ENCODE measurements at regions not wholly inside any gene's neighbourhood (a gene's known extent, or its start where the extent isn't known, plus 50 kb on each side); places are given as distances from the start of the nearest gene placed in this dataset.
"Not testable (repeated sequence)": the region's sequence is repeated elsewhere in the genome, so short reads cannot be mapped to it uniquely, and the experiment has no call there.

DNA sequence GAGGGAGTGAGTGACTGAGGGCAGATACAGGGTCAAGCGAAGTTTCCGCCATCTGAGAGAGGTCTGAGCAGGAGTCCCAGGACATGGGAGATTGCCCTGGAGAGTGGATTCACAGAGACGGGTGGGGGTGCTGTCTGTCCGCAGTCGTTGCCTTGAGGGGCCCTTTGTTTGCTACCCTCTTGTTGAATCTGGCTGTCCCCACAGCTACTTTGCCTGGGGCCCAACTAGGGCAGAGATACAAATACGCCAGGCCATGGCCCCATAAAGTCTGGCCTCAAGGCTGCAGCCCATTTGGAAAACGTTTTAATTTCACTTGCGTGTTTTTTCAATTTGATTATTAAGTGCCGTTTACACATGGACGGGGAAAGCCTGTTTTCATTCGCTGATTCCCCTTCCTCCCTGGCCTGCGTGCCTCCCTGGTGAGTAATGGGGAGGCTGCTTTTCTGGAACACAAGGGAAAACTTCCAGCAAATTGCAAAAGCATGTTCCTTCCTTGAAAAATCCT is 134.4 kb downstream of the SMIM20 start:
- DNase-seq, result no peak

DNA sequence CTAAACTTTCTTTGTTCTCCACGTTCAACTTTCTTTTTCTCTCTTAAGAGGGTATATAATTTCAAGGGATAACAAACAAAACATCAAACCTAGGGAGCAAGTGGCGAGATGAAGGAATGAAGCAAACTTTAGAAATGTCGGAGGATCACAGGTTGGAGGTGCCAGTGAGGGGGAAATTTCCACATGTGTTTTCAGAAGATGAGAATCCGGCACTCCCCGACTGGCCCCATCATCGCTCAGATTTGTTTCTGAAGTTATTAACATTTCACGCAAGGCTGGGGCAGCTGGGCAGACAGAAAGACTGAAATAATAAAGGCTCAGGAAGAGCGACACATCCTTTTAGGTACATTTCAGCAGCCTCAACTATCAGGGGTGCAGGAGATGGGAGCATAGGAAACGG is 134.9 kb downstream of the SMIM20 start:
- DNase-seq, result no peak

DNA sequence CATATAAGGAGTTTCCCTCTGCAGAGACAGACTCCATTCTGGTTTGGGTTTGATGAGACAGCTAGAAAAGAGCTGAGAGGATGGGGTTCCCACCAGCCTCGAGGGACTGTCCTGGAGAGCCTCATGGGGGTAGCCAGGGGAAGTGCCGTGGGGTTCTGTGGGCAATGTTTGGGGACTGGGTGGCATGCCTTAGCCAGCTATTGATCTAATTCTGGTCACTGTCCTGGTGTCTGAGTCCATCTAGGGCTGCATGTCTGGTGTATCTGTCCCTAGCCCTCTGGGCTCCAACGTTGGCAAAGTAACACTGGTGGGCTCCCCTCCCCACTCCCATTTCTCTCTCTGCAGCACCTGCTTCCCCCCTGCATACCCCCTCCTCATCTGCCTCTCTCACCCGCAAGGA is 135.4 kb downstream of the SMIM20 start:
- no peak for DNase-seq

DNA sequence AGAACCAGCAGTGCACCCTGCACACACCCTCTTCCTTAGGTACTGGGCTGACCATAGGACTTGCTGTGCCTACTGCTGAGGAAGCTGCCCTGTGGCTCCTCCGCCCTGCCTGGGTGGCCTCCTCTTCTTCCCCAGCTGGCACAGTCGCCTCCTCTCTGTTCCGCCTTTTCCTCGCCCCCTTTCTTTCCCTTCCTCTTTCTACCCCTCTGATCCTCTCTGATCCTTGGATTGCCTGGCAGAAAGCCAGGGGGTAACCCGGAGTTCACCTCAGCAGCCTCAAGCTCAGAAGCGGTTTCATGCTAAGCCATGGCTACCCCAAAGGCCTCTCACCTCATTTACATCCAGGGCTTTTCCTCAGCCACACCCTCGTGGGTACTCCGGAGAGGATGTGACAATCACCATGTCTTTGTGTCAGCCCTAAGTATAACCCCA is 136.2 kb downstream of the SMIM20 start:
- no peak for DNase-seq

DNA sequence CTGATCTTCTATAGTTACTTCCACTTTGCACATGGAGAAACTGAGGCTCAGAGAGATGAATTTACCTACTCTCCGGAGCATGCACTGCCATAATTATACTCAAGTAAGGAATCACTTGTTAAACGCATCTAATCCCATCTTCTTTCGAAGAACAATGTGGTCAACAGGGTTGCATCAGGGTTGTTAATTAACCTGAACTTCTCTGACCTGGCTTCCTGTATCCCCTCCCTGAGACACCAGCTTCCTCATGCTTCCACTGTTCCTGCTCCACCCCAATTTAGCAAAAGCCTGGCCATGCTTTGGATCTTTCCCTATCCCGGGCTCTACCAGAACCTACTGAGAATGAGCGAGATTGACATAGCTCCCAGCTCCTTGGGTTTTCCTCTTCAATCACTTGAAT is 136.7 kb downstream of the SMIM20 start:
- no peak for DNase-seq

DNA sequence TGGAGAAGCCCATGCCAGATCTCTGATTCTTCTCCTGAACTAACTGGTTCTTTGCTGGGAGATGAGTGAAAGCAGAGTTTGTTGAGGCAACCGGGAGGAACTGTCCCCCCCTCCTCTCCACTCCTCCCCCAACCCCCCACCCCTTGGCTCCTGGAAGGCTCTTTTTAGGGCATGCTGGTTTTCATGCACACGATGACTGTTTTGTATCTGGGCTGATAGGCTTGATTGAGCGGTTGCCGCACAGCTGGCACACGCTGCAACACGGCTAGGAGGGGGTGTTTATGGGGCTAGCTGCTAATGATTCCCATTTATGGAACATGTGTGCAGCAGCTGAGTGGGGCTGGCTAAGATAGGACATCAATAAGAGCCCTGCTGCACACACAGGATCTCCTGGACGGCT is 137.2 kb downstream of the SMIM20 start:
- no peak for DNase-seq

DNA sequence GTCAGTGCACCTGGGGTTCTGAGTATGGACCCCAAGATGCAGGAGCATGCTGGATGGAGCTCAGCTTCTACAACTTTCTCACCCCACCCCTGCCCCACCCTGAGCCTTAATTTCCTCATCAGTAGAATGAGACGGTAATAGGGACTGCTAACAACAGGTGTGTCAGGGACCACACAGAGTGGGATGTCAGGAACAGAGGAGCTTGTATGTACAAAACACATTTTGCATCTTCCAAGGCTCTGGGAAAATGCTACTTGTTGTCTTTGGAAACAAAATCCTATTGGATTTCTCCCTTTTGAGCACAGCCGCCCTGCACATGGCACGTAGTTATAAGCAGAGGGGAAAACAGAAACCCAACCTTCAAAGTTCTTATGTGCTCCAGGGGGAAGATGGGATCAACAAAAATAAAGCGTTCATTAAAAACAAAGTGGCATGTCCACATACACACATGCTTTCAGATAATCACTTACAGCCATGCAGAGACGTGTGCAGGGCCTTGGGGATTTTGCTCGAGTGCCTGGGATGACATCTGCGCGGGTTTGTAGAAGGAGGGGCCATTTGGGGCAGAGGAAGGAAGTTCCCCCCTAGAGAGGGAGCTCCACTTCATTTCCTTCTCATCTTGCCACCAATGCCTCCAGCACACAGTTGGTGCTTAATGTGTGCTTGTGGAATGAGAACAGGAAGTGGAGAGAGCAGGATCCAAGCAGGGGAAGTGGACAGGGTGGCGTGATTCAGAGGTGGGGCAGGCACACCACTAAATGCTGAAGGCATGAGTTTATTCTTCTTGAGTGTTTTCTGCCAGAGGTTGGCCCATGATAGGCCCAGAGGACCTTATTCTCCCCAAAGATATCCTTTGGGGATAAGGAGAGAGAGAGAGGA is 138.9 kb downstream of the SMIM20 start:
- DNase-seq, result no peak

DNA sequence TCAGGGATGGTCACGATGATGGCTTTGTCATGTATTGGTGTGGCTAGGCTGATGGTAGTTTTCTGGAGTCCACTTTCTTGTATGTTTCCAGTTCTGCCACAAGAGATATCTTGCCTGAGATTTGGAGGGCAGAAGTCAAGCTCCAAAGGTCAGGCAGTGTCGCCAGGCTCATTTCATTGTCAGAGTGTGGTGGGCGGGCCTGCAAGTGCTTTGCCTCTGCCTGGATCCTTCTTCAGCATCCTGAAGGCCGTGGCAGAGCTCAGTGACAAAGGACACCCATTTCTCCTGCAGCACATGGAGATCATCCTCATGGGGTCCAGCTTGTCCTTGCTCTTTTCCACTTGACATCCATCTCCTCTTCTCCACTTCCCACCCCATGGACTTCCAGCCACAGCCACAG is 139.7 kb downstream of the SMIM20 start:
- DNase-seq, result no peak

DNA sequence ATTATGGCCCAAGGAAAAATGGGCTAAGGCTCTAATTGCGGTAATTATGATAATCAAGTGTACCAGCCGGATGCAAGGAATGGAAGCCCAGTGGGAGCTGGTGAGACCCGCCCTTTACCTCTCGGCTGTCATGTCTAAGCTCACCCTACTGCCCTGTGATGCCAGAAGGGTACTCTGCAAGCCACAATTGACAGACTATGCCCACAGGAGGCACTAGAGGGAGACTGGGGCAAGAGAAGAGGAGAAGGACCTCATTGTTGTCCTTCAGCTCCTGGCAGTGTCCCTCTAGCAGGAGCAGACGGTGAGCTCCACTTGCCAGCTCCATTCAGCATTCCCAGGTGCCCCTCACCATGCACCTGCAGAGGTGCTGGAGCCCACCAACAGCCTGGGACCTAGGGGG is 141.8 kb downstream of the SMIM20 start:
- no peak for DNase-seq

DNA sequence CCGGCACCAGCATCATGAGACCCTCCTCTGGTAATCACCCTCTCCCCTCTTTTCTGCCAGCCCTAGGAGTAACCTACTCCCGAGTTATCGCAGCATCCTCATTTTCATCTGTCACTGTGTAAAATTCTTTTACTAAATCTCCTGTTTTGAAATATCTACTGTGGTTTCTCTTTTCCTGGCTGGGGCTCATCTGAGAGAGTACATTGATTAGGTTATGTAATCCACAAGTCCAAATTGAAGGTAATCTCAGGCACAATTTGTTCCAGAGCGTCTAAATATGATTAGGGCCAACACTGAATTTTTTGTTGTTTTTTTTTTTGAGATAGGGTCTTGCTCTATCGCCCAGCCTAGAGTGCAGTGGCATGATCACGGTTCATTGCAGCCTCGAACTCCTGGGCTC is 142.4 kb downstream of the SMIM20 start:
- no peak for DNase-seq

DNA sequence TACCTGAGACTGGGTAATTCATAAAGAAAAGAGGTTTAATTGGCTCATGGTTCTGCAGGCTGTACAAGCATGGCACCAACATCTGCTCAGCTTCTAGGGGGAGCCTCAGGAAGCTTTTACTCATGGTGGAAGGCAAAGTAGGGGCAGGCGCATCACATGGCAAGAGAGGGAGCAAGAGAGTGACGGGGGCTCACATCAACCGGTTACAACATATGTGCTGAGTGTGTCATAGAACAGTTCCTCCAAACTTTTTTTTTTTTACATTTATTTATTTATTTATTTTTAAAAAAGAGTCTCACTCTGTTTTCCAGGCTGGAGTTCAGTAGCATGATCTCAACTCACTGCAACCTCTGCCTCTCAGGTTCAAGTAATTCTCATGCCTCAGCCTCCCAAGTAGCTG is 143.8 kb downstream of the SMIM20 start:
- DNase-seq, result not testable (repeated sequence)

DNA sequence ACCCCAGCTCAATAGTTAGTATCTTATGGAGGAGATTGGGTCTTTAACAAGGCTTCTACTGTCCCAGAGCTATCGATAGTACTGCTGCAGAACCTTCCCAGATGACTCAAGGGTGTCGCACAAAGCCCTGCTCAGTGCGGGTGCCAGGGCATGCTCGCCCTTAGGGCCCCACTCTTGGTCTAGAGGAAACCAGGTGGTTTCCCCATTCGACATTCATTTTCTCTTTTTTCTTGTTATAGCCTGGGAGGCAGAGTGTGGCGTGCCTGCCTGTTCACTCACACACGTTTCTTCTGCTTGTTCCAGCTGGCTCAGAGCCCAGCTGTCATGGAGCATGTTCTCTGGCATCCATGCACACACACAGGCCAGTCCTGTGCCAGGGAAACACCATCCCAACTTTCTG is 144.5 kb downstream of the SMIM20 start:
- no peak for DNase-seq

DNA sequence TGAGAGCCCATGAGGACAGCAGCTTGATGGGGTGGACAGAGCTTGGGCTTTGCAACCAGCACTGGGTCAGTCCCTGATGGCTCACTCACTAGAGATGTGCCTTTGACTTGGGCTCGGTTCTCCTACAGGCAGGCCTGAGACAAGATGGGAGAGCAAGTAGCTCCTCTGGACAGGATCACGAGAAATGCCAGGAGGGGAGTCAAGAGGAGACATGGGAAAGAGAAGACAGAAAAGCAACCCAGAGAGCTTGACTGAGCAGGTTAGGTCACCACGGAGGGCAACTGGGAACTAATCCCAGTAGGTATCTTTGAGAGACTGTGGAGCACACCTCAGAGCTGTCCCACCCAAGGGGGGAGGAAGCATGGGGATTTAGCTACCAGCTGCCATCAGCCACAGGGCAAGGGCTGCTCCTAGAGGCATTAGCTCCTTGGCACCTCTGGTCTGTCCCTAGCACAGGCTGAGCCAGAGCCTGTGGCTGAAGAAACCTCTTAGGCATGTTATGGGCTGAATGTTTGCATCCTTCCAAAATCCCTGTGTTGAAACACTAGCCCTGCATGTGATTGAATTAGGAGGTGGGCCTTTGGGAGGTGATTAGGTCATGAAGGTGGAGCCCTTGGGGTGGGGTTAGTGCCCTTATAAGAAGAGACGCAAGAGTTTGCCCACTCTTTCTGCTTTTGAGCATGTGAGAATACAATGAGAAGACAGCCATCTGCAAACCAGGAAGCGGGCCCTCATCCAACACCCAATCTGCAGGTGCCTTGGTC is 145.6 kb downstream of the SMIM20 start:
- DNase-seq, result no peak

DNA sequence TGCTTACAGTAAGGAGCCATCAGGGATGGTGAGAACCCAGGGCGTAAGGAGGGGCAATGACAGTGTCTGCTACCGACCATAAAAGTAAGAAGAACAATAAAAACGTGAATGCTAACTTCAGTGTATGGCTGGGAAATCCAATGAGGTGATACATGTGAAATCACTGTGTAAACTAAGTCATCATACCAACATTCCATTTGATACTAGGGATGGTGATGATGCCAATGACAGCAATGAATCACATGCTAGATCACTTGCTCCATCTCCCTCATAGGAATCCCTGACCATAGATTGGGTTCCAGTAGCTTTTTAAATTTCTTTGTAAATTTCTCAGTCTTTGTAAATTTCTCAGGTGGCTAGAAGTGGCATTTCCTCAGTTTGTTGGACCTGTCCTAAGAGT is 146.3 kb downstream of the SMIM20 start:
- DNase-seq, result no peak

DNA sequence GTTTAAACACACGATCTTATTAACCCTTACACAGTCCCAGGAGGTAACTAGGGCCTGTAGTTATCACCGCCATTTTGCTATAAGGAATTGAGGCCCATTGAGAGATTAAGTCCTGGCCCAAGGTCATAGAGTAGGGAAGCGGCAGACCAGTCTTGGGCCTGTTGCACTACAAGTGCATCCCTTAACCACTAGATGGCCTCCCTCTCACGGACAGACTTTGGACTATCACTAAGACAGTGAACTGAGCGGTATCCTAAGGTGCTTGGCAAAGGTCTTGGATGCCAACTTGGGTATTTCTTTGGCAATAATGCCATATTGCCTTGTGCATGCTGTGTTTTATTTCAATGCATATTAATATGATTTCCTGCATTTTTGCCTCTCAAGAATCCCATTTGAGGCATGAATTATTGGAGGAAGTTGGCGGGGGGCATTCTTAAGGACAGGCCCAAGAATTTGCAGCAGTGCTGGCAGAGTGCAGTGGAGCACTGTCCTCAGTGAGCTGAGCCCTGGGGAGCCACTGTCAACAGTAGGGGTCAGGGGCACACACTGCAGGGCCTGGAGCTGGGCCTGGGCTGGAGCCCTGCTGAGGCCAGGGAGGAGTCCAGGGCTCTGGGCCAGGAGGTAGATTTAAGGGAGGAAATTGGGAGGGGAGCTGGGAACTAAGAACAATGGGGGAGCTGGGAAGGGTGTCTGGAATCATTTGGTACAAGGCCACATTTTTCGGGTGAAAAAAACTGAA is 147.4 kb downstream of the SMIM20 start:
- no peak for DNase-seq

DNA sequence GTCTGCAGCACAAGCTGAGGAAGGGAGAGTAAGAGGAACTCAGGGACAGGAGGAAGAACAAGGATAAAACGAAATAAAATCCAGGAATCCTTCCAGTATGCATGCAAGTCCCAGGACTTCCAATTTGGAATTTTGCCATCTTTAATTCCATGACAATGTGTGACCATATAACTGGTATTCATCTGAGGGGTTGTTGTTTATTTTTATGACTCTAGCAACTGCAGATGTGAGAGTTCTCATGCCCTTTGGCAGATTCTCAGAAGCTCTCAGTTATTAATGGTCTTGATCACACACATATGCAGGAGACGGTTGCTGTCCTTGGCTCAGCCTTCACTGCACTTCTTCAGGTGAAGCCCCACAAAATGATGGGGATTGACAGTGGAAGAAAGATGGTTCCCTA is 148.2 kb downstream of the SMIM20 start:
- no peak for DNase-seq

DNA sequence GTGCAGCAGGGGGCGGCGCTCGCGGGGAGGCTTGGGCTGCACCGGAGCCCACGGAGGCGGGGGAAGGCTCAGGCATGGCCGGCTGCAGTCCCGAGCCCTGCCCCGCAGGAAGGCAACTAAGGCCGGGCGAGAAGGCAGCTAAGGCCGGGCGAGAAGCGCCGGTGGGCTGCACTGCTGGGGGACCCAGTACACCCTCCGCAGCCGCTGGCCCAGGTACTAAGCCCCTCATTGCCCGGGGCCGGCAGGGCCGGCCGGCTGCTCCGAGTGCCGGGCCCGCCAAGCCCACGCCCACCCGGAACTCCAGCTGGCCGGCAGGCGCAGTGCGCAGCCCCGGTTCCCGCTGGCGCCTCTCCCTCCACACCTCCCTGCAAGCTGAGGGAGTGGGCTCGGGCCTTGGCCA is 150.0 kb downstream of the SMIM20 start:
- DNase-seq, result not testable (repeated sequence)

DNA sequence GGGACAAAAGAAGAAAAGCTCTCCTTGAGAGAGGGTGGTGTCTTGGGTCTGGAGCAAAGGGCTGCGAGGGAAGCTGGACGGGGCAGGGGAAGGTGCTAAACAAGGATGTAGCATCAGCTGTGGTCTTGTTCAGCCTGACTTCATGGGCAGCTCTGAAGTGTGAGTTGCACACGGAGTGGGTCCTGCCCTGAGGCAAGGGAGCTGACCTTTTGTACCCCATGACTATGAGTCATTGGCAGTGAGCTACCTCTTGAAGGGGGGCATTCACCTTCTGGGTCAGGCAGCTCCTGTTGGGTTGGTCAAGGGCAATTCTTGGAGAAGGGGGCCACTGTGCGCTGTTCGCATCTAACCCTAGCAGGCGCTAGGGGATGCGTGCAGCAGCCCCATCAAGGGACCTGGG is 151.8 kb downstream of the SMIM20 start:
- DNase-seq, result no peak

DNA sequence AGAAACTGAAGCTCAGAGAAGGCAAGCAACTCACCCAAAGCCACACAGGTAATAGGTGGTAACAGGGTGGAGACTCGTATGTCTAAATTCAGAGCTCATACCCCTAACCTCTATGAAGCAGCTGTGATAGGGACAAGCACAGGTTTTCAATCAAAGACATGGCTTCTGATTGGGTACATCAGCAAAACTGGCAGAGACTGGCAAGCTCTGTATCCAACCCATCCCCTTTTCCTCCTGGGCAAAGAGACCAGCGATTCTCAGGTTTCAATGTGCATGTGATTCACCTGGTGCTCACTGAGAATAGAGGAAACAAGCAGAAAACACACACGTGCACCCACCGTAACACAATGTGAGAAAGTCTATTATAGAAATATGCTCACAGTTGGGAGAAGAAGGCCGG is 153.0 kb downstream of the SMIM20 start:
- DNase-seq, result no peak

DNA sequence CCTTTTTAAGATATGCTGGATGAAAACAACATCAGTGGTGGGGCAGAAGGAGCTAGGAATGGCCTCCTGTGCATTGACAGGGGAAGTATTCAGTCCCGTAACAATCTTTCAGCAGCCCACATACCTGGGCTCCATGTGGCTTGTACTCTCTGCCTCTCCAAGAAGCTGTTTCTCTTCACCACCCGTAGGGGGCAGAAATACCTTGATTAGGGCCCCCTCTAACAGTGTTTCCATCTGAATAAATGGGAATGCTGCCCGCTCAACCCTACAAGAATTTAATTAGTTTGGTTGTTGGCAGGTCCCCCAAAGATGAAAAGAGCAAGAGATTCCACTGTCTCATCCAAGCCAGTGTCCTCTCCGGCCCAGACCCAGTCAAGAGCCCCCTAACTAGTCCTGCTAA is 155.2 kb downstream of the SMIM20 start:
- no peak for DNase-seq

DNA sequence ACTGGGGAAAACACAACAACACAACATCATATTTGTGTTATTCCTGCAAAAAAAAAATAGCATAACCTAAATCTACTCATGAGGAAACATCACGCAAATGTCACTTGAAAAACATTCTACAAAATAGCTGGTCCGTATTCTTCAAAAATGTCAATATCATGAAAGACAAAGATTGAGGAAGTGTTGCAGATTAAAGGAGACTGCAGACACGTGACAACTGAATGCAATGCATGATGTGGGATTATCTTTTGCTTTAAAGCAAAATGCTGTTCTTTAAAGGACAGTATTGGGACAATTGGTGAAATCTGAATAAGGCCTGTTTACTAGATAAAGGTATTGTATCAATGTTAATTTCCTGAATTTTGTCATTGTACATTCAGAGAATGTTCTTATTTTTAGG is 157.7 kb downstream of the SMIM20 start:
- DNase-seq, result no peak

DNA sequence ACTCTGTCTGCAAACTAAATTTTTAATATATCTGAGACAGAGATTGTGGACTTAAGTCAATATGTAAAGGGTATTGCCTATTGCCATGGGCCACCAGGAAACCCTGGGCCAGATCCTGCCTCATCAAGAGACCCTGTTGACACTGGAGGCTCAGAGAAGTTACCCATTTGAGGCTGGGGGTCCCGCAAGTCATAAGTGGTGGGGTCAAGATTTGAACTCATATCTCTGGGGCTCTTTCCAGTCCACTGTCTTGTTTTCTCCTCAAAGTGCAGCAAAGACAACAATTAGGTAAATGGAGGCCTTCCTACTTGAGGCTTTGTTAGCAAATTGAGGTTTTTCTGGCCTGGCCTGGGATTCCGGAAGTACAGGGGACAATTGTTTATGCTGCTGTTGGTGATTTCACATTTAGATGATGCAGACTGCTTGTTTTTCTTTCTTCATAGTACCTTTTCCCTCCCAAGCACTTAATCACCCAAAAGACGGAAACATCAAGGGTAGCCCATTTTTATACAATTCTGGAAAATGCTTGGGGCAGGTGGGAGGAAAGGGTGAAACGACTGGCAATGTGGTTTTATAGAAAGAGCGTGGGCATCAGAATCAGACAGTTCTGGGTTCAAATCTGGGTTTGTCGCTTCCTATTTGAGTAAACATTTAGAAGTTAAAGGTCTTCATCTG is 160.0 kb downstream of the SMIM20 start:
- no peak for DNase-seq

Data from NCI-H2081 treated with DMSO at 0.1 percent for 48 hours (cell line).